IMR-90 (cell line): ENCODE measurements at regions not wholly inside any gene's neighbourhood (a gene's known extent, or its start where the extent isn't known, plus 50 kb on each side); places are given as distances from the start of the nearest gene placed in this dataset.

Experiments used
- ATAC-seq: fragments of 200-7000 bp; cut with Tn5 transposase; 2 replicates; pipeline ENCODE4 v1.9.1; 2020; ENCODE audit warnings: low read depth, mild to moderate bottlenecking, moderate library complexity
- BruUV-seq: library from RNA; stranded (reverse); fragments of 400-500 nt; replicated peaks from 2 replicates; lab custom pipeline; 2021; lab: Mats Ljungman, UMichigan
- CTCF ChIA-PET: fragments of 300-600 bp; formaldehyde crosslinking; extraction: SDS; loops from one replicate; lab custom pipeline; 2021; ENCODE audit warnings: antibody characterized with exemption; lab: Yijun Ruan, JAX
- POLR2A ChIA-PET: fragments of 300-600 bp; sonication (Branson Sonifier 250); formaldehyde crosslinking; loops from one replicate; lab custom pipeline; 2022; ENCODE audit warnings: antibody characterized with exemption; ENCODE audit not compliant: unreplicated experiment; lab: Charles Lee
- DNase-seq: peaks from one replicate; pipeline ENCODE4 v3.0.0; 2013
- H2AFZ ChIP-seq: replicated peaks from 2 replicates; pipeline ENCODE3; 2013; ENCODE audit warnings: low read length, mild to moderate bottlenecking; ENCODE audit not compliant: poor library complexity
- H2AK5ac ChIP-seq: 2 replicates; pipeline ENCODE4 v1.6.1; 2013; ENCODE audit warnings: low read depth, low read length, inconsistent platforms
- H2AK9ac ChIP-seq: replicated peaks from 2 replicates; pipeline ENCODE3; 2013; ENCODE audit warnings: mild to moderate bottlenecking, low read depth, low read length, moderate library complexity; ENCODE audit not compliant: poor library complexity
- H2BK120ac ChIP-seq: 2 replicates; pipeline ENCODE4 v1.6.1; 2013; ENCODE audit warnings: low read depth, low read length, inconsistent platforms
- H2BK15ac ChIP-seq: 3 replicates; pipeline ENCODE4 v1.6.1; 2013; ENCODE audit warnings: low read depth, low read length, inconsistent platforms
- H2BK20ac ChIP-seq: 2 replicates; pipeline ENCODE4 v1.6.1; 2013; ENCODE audit warnings: low read depth, mild to moderate bottlenecking, inconsistent platforms, low read length, moderate library complexity
- H2BK5ac ChIP-seq: 2 replicates; pipeline ENCODE4 v1.6.1; 2013; ENCODE audit warnings: mild to moderate bottlenecking, low read depth, low read length, inconsistent platforms; ENCODE audit not compliant: poor library complexity, severe bottlenecking
- H3K14ac ChIP-seq: replicated peaks from 2 replicates; pipeline ENCODE4 v1.6.1; 2013; ENCODE audit warnings: low read depth, low read length, inconsistent platforms
- H3K18ac ChIP-seq: 2 replicates; pipeline ENCODE4 v1.6.1; 2013; ENCODE audit warnings: low read depth, low read length, control low read depth
- H3K23ac ChIP-seq: 2 replicates; pipeline ENCODE4 v1.6.1; 2013; ENCODE audit warnings: low read depth, low read length, inconsistent platforms
- H3K27ac ChIP-seq: 2 replicates; pipeline ENCODE4 v1.5.1; 2013; ENCODE audit warnings: mild to moderate bottlenecking, control low read depth, low read length; ENCODE audit not compliant: insufficient read depth
- H3K27me3 ChIP-seq: 2 replicates; pipeline ENCODE4 v1.6.1; 2013; ENCODE audit warnings: low read length; ENCODE audit not compliant: control insufficient read depth, insufficient read depth
- H3K36me3 ChIP-seq: 2 replicates; pipeline ENCODE4 v1.6.1; 2013; ENCODE audit warnings: low read length, mixed read lengths; ENCODE audit not compliant: control insufficient read depth, insufficient read depth
- H3K4ac ChIP-seq: 2 replicates; pipeline ENCODE4 v1.6.1; 2013; ENCODE audit warnings: low read depth, low read length, inconsistent platforms
- H3K4me1 ChIP-seq: 2 replicates; pipeline ENCODE4 v1.6.1; 2013; ENCODE audit warnings: low read length, mixed read lengths; ENCODE audit not compliant: control insufficient read depth, insufficient read depth
- H3K4me2 ChIP-seq: 2 replicates; pipeline ENCODE4 v1.6.1; 2013; ENCODE audit warnings: low read depth, mild to moderate bottlenecking, control low read depth, low read length, moderate library complexity
- H3K4me3 ChIP-seq: 2 replicates; pipeline ENCODE4 v1.5.1; 2013; ENCODE audit warnings: low read depth, mild to moderate bottlenecking, control low read depth, low read length, moderate library complexity; ENCODE audit not compliant: insufficient read depth
- H3K56ac ChIP-seq: 2 replicates; pipeline ENCODE4 v1.6.1; 2013; ENCODE audit warnings: low read length, inconsistent platforms; ENCODE audit not compliant: insufficient read depth; ENCODE audit errors: extremely low read depth
- H3K79me1 ChIP-seq, 2 experiments: 2 replicates each; pipeline ENCODE4 v1.6.1; 2013; ENCODE audit warnings: low read length in 2 of 2, inconsistent platforms in 1 of 2, low read depth in 1 of 2
- H3K9ac ChIP-seq: 2 replicates; pipeline ENCODE4 v1.6.1; 2013; ENCODE audit warnings: low read depth, low read length, control low read depth
- H3K9me1 ChIP-seq: 2 replicates; pipeline ENCODE4 v1.6.1; 2013; ENCODE audit warnings: low read length, inconsistent platforms; ENCODE audit not compliant: insufficient read depth
- H3K9me3 ChIP-seq: 2 replicates; pipeline ENCODE4 v1.6.1; 2013; ENCODE audit warnings: low read length; ENCODE audit not compliant: control insufficient read depth, insufficient read depth
- H4K20me1 ChIP-seq: 2 replicates; pipeline ENCODE4 v1.6.1; 2013; ENCODE audit warnings: low read length, inconsistent platforms; ENCODE audit not compliant: insufficient read depth
- H4K5ac ChIP-seq: 2 replicates; pipeline ENCODE4 v1.6.1; 2013; ENCODE audit warnings: mild to moderate bottlenecking, low read depth, low read length, control low read depth
- H4K8ac ChIP-seq, 2 experiments: 2 replicates each; pipeline ENCODE4 v1.6.1; 2013; ENCODE audit warnings: low read depth in 2 of 2, low read length in 2 of 2, control low read depth in 1 of 2, inconsistent platforms in 1 of 2
- H4K91ac ChIP-seq: 2 replicates; pipeline ENCODE4 v1.6.1; 2013; ENCODE audit warnings: low read depth, low read length, inconsistent platforms; ENCODE audit not compliant: insufficient read depth
- CTCF ChIP-seq: conservative IDR thresholded peaks from 2 replicates; pipeline ENCODE4 v1.5.1; 2012; ENCODE audit warnings: mild to moderate bottlenecking, low read depth, low read length, improper control_type of control experiment
- RFX5 ChIP-seq: IDR thresholded peaks from 2 replicates; pipeline ENCODE4 v1.8.0; 2012; ENCODE audit warnings: low read depth, mild to moderate bottlenecking, low read length, moderate library complexity
- WGBS, 2 experiments: methylation state at CpG; one replicate each; pipeline versions ENCODE4 v1.1.5 to v1.1.7; 2013; ENCODE audit warnings: missing lambda C conversion rate in 2 of 2; ENCODE audit not compliant: insufficient read length in 1 of 2; ENCODE audit errors: extremely low coverage in 2 of 2; 5-methylcytosine and 5-hydroxymethylcytosine counted together
- dilution Hi-C: fragments of 300-500 bp; cut with HindIII; formaldehyde crosslinking; loops from one replicate; pipeline ENCODE4 v1.14.3; 2018; ENCODE audit warnings: low sequenced_read_pairs; ENCODE audit not compliant: unreplicated experiment
- in situ Hi-C: fragments of 300-500 bp; cut with MboI; formaldehyde crosslinking; loops from 3 replicates; pipeline ENCODE4 v1.14.3; 2019; ENCODE audit warnings: low sequenced_read_pairs, inconsistent platforms, mixed read lengths
- intact Hi-C: fragments of 100-400 bp; cut with micrococcal nuclease; formaldehyde crosslinking; loops from 2 replicates; pipeline ENCODE4 v1.10.0; 2022

- no peak overlapping the region for H3K27ac ChIP-seq
- no peak overlapping the region for H2BK120ac ChIP-seq
- no peak overlapping the region for H3K4me3 ChIP-seq
- H2AK5ac ChIP-seq, result no peak overlapping the region
- H3K4me2 ChIP-seq, result peak overlapping the region; percentile 31; the same call in 1 of the 2 replicates
- H3K4ac ChIP-seq, result no peak overlapping the region
- no peaks in the 10 kb centered on the region for H3K9me3 ChIP-seq
- POLR2A ChIA-PET, result no interaction called here
- no peak overlapping the region for H4K5ac ChIP-seq
- H2AK9ac ChIP-seq, result no peak overlapping the region
- dilution Hi-C loops (no loop called here), intact Hi-C loops (no loop called here), in situ Hi-C loops (loop anchor here (25.0 kb wide), 1 partner anchor 110 kb away; no protein-coding TSS in a partner anchor)
- BruUV-seq, result no TSS peak
- no peaks in the 10 kb centered on the region for H3K36me3 ChIP-seq
- H3K4me1 ChIP-seq, result peaks cover 2% of the 10 kb centered on the region; the same call in 1 of the 2 replicates
- no peak overlapping the region for H3K18ac ChIP-seq
- H3K56ac ChIP-seq, result no peak overlapping the region
- peak; percentile 64 for ATAC-seq
- CTCF ChIA-PET, result no interaction called here
- WGBS, 2 experiments, result 100% methylated on average over 2 of the region's 3 CpGs; no CpG with 5 or more reads in 1 of the 2 experiments
- no peak overlapping the region for H2BK15ac ChIP-seq
- H3K79me1 ChIP-seq, result no peaks in the 10 kb centered on the region
- H3K23ac ChIP-seq, result no peak overlapping the region
- H3K9me1 ChIP-seq, result no peaks in the 10 kb centered on the region
- H4K91ac ChIP-seq, result no peak overlapping the region
- H3K9ac ChIP-seq, result no peak overlapping the region
- TF ChIP-seq RFX5, result no peak
- no peak for TF ChIP-seq CTCF
- H3K14ac ChIP-seq, result no peak overlapping the region
- no peak overlapping the region for H2AFZ ChIP-seq
- no peaks in the 10 kb centered on the region for H4K20me1 ChIP-seq
- no peak overlapping the region for H2BK20ac ChIP-seq
- H3K27me3 ChIP-seq, result peaks cover 13% of the 10 kb centered on the region
- no peak overlapping the region for H4K8ac ChIP-seq
- peak; percentile 42 for DNase-seq
- H2BK5ac ChIP-seq, result no peak overlapping the region
Measured at GRCh38 chr20:39822667-39823066, 860.5 kb downstream of the DHX35 start.
